ENCODE measurements at regions not wholly inside any gene's neighbourhood (a gene's known extent, or its start where the extent isn't known, plus 50 kb on each side); places are given as distances from the start of the nearest gene placed in this dataset.

DNA sequence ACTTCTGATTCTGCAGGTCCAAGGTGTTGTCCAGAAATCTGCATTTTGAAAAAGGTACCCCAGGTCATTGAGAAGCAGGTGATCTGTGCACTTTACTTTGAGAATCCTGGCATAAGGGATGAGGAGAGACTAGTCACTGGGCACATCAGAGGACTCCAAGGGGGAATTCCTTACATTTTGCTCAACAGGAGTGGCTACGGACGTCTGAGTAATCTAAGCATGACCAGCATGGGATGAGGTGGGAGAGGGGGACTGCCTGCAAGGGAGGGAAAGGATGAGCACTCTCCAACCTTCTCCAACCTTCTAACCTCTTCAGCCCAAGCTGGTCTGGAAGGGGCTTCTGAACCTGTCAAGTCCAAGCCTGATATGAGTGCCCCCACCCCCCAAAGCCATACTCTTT lies 55.5 kb downstream of the MARCHF4 start:
- TF ChIP-seq, protein P1, sequence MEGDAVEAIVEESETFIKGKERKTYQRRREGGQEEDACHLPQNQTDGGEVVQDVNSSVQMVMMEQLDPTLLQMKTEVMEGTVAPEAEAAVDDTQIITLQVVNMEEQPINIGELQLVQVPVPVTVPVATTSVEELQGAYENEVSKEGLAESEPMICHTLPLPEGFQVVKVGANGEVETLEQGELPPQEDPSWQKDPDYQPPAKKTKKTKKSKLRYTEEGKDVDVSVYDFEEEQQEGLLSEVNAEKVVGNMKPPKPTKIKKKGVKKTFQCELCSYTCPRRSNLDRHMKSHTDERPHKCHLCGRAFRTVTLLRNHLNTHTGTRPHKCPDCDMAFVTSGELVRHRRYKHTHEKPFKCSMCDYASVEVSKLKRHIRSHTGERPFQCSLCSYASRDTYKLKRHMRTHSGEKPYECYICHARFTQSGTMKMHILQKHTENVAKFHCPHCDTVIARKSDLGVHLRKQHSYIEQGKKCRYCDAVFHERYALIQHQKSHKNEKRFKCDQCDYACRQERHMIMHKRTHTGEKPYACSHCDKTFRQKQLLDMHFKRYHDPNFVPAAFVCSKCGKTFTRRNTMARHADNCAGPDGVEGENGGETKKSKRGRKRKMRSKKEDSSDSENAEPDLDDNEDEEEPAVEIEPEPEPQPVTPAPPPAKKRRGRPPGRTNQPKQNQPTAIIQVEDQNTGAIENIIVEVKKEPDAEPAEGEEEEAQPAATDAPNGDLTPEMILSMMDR (IDR thresholded peaks at IDR 0.05), result no peak
- TF ChIP-seq EP300 (IDR thresholded peaks at IDR 0.05), result no peak
